K562 (cell line): ENCODE measurements at regions not wholly inside any gene's neighbourhood (a gene's known extent, or its start where the extent isn't known, plus 50 kb on each side); places are given as distances from the start of the nearest gene placed in this dataset.

ENCODE experiments used
- ATAC-seq: fragments of 200-7000 bp; cut with Tn5 transposase; 3 replicates; pipeline ENCODE4 v1.9.1; 2020; ENCODE audit warnings: moderate library complexity
- BruUV-seq: library from RNA; stranded (reverse); fragments of 400-500 nt; replicated peaks from 2 replicates; lab custom pipeline; 2021; lab: Mats Ljungman, UMichigan
- CTCF ChIA-PET: fragments of 300-600 bp; formaldehyde crosslinking; extraction: SDS; loops from one replicate; lab custom pipeline; 2021; ENCODE audit warnings: low intra/inter-chr PET ratio; lab: Yijun Ruan, JAX
- POLR2A ChIA-PET: fragments of 300-600, 350-650 bp; sonication (Branson Sonifier 250); formaldehyde crosslinking; extraction: SDS; loops from one replicate; lab custom pipeline; 2021; ENCODE audit warnings: antibody characterized with exemption, inconsistent platforms; lab: Yijun Ruan, JAX
- DNase-seq, 4 experiments: peaks; one replicate each; pipeline versions ENCODE4 v3.0.0 to v3.0.0-alpha.2; 2011 to 2018; ENCODE audit warnings: low spot score in 3 of 4, mixed read lengths in 3 of 4; ENCODE audit errors: extremely low read depth in 1 of 4
- FAIRE-seq: peaks from 2 replicates; lab custom pipeline; 2011; peaks lifted over from hg19 to GRCh38; lab: Jason Lieb, UNC
- H2AFZ ChIP-seq: 2 replicates; pipeline ENCODE4 v1.6.0; 2011; ENCODE audit warnings: low read depth, low read length, control low read depth, inconsistent platforms
- H3K27ac ChIP-seq: fragments of 200-600 bp; 3 replicates; pipeline ENCODE4 v1.8.0; 2011; ENCODE audit warnings: low read depth, mild to moderate bottlenecking, control low read depth, inconsistent platforms, low read length, moderate library complexity, mixed read lengths; ENCODE audit errors: extremely low read depth
- H3K27me3 ChIP-seq, 2 experiments: fragments of 300-600 bp in 1 of 2; 2 replicates in 1 of 2; 3 replicates in 1 of 2; pipeline versions ENCODE4 v1.6.0 to v1.8.0; 2011; ENCODE audit warnings: inconsistent platforms in 2 of 2, low read length in 2 of 2, mild to moderate bottlenecking in 1 of 2, mixed read lengths in 1 of 2, moderate library complexity in 1 of 2; ENCODE audit not compliant: control insufficient read depth in 2 of 2, insufficient read depth in 2 of 2
- H3K36me3 ChIP-seq: fragments of 300-600 bp; 3 replicates; pipeline ENCODE4 v1.8.0; 2011; ENCODE audit warnings: mild to moderate bottlenecking, low read length, inconsistent platforms; ENCODE audit not compliant: control insufficient read depth, insufficient read depth
- H3K4me1 ChIP-seq, 2 experiments: fragments of 200-600 bp in 1 of 2; replicated peaks in 1 of 2; 2 replicates in 1 of 2; 3 replicates in 1 of 2; pipeline versions ENCODE4 v1.5.1 to v1.8.0; 2011; ENCODE audit warnings: inconsistent platforms in 2 of 2, low read length in 2 of 2, mild to moderate bottlenecking in 1 of 2, mixed read lengths in 1 of 2, moderate library complexity in 1 of 2; ENCODE audit not compliant: control insufficient read depth in 2 of 2, insufficient read depth in 2 of 2
- H3K4me2 ChIP-seq: 2 replicates; pipeline ENCODE4 v1.6.1; 2011; ENCODE audit warnings: low read length, control low read depth, inconsistent platforms, mixed read lengths; ENCODE audit not compliant: insufficient read depth
- H3K4me3 ChIP-seq: fragments of 200-600 bp; sonication (generic), shearing (Covaris generic); 2 replicates; pipeline ENCODE4 v1.5.1; 2016; ENCODE audit warnings: control low read depth, inconsistent platforms
- H3K79me2 ChIP-seq: fragments of 200-600 bp; 3 replicates; pipeline ENCODE4 v1.8.0; 2011; ENCODE audit warnings: low read length, inconsistent platforms; ENCODE audit not compliant: control insufficient read depth, insufficient read depth
- H3K9ac ChIP-seq, 2 experiments: 2 replicates each; pipeline versions ENCODE4 v1.6.0 to v1.6.1; 2011; ENCODE audit warnings: low read depth in 2 of 2, low read length in 2 of 2, control low read depth in 1 of 2, inconsistent platforms in 1 of 2, mild to moderate bottlenecking in 1 of 2, mixed read lengths in 1 of 2; ENCODE audit not compliant: insufficient read depth in 1 of 2
- H3K9me1 ChIP-seq: one replicate; pipeline ENCODE4 v1.6.0; 2011; ENCODE audit warnings: inconsistent platforms, mild to moderate bottlenecking, low read length, moderate library complexity; ENCODE audit not compliant: control insufficient read depth, insufficient read depth
- H3K9me3 ChIP-seq: replicated peaks from 2 replicates; pipeline ENCODE4 v1.5.1; 2011; ENCODE audit warnings: low read depth, low read length, inconsistent platforms; ENCODE audit not compliant: control insufficient read depth, insufficient read depth
- H4K20me1 ChIP-seq: replicated peaks from 2 replicates; pipeline ENCODE4 v1.6.1; 2011; ENCODE audit warnings: low read length, inconsistent platforms, mixed read lengths; ENCODE audit not compliant: control insufficient read depth, insufficient read depth
- CHCHD3 ChIP-seq: fragments of 250-450 bp; sonication (Bioruptor Pico); IDR thresholded peaks from 2 replicates; pipeline ENCODE4 v2.1.2; 2022; ENCODE audit warnings: mild to moderate bottlenecking
- CREBBP ChIP-seq: IDR thresholded peaks from one replicate; pipeline ENCODE4 v1.6.1; 2012; ENCODE audit warnings: low read depth, mild to moderate bottlenecking, control low read depth, inconsistent platforms, low read length
- CSDE1 ChIP-seq, 2 experiments: fragments of 450-650 bp; IDR thresholded peaks; 2 replicates each; pipeline ENCODE4 v1.6.1; 2016; ENCODE audit warnings: mild to moderate bottlenecking in 1 of 2
- ELF4 ChIP-seq: fragments of 450-650 bp; formaldehyde crosslinking; IDR thresholded peaks from 2 replicates; pipeline ENCODE4 v1.4.0; 2022; ENCODE audit warnings: missing genetic modification characterization
- FOXJ2 ChIP-seq: fragments of 200-800 bp; sonication (Bioruptor generic); IDR thresholded peaks from 2 replicates; pipeline ENCODE4 v1.6.1; 2016; ENCODE audit warnings: missing genetic modification characterization, missing compliant biosample characterization
- NCOA4 ChIP-seq: fragments of 450-650 bp; IDR thresholded peaks from 2 replicates; pipeline ENCODE4 v1.6.1; 2018; ENCODE audit warnings: mild to moderate bottlenecking; ENCODE audit not compliant: partially characterized antibody
- RBM39 ChIP-seq: fragments of 200-400 bp; formaldehyde crosslinking; optimal IDR thresholded peaks from 2 replicates; pipeline ENCODE3; 2018; ENCODE audit warnings: low read depth, low read length
- RFX7 ChIP-seq: fragments of 250-450 bp; sonication (Bioruptor Pico); IDR thresholded peaks from 2 replicates; pipeline ENCODE4 v1.5.1; 2021; ENCODE audit warnings: mild to moderate bottlenecking
- SETDB1 ChIP-seq: IDR thresholded peaks from one replicate; pipeline ENCODE4 v1.6.1; 2012; ENCODE audit warnings: low read length, control low read depth, inconsistent platforms
- TRIM28 ChIP-seq: fragments of 450-650 bp; IDR thresholded peaks from 2 replicates; pipeline ENCODE4 v1.6.1; 2017
- ZNF583 ChIP-seq: fragments of 250-450 bp; sonication (Bioruptor Pico); IDR thresholded peaks from 2 replicates; pipeline ENCODE4 v1.4.0; 2020
- WGBS: fragments of 100-300 bp; shearing (Covaris generic); methylation state at CpG from one replicate; pipeline ENCODE4 v1.1.6; 2016; ENCODE audit warnings: low coverage, mixed read lengths; ENCODE audit not compliant: insufficient coverage; ENCODE audit errors: missing lambda C conversion rate; 5-methylcytosine and 5-hydroxymethylcytosine counted together
- in situ Hi-C: fragments of 300-500 bp; cut with MboI; formaldehyde crosslinking; loops from 4 replicates; pipeline ENCODE4 v1.15.0; 2018; ENCODE audit warnings: inconsistent platforms, mixed read lengths
- intact Hi-C: fragments of 100-400 bp; cut with micrococcal nuclease; formaldehyde crosslinking; loops from 2 replicates; pipeline ENCODE4 v1.14.2; 2022
- TF ChIP-seq, protein P1 (sequence below): fragments of 250-450 bp; sonication (Bioruptor Pico); IDR thresholded peaks from 2 replicates; pipeline ENCODE4 v1.4.0; 2020; ENCODE audit warnings: mild to moderate bottlenecking
- TF ChIP-seq, protein P2 (sequence below): fragments of 450-650 bp; IDR thresholded peaks from 2 replicates; pipeline ENCODE4 v1.6.1; 2017; ENCODE audit warnings: antibody characterized with exemption, mild to moderate bottlenecking

DNA sequence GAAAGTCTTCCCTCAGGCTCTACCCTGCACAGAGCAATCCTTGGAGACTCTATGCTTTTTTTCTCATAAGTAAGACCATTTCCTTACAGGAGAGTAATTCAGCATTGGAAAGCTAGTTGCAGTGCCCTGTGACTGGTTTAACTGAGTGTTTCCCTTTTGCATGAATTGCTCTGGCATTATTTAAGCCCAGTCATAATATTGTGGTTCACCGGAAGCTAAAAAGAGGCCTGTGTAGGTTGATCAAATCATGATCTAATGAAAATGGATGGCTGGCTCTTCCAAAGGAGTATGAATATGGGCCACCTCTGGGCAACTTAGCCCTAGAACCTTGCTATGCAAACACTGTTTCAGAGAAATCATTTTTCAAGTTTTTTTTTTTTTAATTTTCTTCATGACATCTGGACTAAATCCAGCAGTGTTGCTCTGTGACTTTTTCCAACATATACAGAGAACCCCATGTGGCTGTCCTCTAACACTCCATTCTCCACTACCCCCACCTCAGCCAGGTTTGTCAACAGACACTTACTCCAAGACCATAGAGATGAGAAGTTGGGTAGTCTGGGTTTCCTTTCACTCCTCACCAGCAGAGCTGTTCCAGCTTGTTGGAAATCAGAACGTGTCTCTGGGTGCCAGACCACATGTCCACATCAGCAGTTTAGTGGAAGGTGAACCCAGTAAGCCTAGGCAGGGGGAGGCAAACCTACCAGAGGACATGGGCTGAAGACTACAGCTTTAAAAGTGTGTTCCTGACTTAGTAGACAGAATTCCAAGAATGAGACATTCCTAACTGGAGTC lies 175.2 kb upstream of the SLC14A2 start:
- no peaks in the 10 kb centered on the region for H3K9me1 ChIP-seq
- 4% methylated on average over 2 of the region's 2 CpGs for WGBS
- H3K36me3 ChIP-seq: no peaks in the 10 kb centered on the region
- H4K20me1 ChIP-seq: no peaks in the 10 kb centered on the region
- in situ Hi-C loops (no loop called here), intact Hi-C loops (no loop called here)
- H3K79me2 ChIP-seq: no peaks in the 10 kb centered on the region
- TF ChIP-seq RBM39 (no peak), FOXJ2 (no peak), CHCHD3 (CRISPR knock-in tag) (no peak), NCOA4 (no peak), SETDB1 (no peak), CREBBP (no peak), CSDE1 (IDR thresholded peaks at IDR 0.05) (no peak), TRIM28 (no peak), ZNF583 (no peak), RFX7 (CRISPR knock-in tag) (no peak), ELF4 (CRISPR knock-in tag) (no peak)
- TF ChIP-seq, protein P1, sequence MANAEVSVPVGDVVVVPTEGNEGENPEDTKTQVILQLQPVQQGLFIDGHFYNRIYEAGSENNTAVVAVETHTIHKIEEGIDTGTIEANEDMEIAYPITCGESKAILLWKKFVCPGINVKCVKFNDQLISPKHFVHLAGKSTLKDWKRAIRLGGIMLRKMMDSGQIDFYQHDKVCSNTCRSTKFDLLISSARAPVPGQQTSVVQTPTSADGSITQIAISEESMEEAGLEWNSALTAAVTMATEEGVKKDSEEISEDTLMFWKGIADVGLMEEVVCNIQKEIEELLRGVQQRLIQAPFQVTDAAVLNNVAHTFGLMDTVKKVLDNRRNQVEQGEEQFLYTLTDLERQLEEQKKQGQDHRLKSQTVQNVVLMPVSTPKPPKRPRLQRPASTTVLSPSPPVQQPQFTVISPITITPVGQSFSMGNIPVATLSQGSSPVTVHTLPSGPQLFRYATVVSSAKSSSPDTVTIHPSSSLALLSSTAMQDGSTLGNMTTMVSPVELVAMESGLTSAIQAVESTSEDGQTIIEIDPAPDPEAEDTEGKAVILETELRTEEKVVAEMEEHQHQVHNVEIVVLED: no peak
- TF ChIP-seq, protein P2, sequence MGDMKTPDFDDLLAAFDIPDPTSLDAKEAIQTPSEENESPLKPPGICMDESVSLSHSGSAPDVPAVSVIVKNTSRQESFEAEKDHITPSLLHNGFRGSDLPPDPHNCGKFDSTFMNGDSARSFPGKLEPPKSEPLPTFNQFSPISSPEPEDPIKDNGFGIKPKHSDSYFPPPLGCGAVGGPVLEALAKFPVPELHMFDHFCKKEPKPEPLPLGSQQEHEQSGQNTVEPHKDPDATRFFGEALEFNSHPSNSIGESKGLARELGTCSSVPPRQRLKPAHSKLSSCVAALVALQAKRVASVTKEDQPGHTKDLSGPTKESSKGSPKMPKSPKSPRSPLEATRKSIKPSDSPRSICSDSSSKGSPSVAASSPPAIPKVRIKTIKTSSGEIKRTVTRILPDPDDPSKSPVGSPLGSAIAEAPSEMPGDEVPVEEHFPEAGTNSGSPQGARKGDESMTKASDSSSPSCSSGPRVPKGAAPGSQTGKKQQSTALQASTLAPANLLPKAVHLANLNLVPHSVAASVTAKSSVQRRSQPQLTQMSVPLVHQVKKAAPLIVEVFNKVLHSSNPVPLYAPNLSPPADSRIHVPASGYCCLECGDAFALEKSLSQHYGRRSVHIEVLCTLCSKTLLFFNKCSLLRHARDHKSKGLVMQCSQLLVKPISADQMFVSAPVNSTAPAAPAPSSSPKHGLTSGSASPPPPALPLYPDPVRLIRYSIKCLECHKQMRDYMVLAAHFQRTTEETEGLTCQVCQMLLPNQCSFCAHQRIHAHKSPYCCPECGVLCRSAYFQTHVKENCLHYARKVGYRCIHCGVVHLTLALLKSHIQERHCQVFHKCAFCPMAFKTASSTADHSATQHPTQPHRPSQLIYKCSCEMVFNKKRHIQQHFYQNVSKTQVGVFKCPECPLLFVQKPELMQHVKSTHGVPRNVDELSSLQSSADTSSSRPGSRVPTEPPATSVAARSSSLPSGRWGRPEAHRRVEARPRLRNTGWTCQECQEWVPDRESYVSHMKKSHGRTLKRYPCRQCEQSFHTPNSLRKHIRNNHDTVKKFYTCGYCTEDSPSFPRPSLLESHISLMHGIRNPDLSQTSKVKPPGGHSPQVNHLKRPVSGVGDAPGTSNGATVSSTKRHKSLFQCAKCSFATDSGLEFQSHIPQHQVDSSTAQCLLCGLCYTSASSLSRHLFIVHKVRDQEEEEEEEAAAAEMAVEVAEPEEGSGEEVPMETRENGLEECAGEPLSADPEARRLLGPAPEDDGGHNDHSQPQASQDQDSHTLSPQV: no peak
- H3K27me3 ChIP-seq: no peaks in the 10 kb centered on the region; a peak in 1 of 5 replicates
- ATAC-seq (no peak), FAIRE-seq (no peak), DNase-seq (no peak)
- no peak overlapping the region for H3K9ac ChIP-seq
- CTCF ChIA-PET: no interaction called here
- POLR2A ChIA-PET: interaction anchor here (0.7 kb wide), 1 partner anchor 1257 kb away, joined by 3 read pairs; no protein-coding TSS in a partner anchor
- no peaks in the 10 kb centered on the region for H3K9me3 ChIP-seq
- H3K4me3 ChIP-seq: no peak overlapping the region
- H3K4me2 ChIP-seq: no peak overlapping the region
- H3K4me1 ChIP-seq: no peaks in the 10 kb centered on the region
- no peak overlapping the region for H2AFZ ChIP-seq
- no peak overlapping the region for H3K27ac ChIP-seq
- BruUV-seq: no TSS peak
